ENCODE measurements at regions not wholly inside any gene's neighbourhood (a gene's known extent, or its start where the extent isn't known, plus 50 kb on each side); places are given as distances from the start of the nearest gene placed in this dataset.

GRCh38 chr11:133650082-133650481 lies 117.8 kb upstream of the OPCML start:
- Histone ChIP-seq H3K9me3 (ENCODE audit: control insufficient read depth, low read depth, low read length) (no peaks in the 10 kb centered on the region), H3K79me2 (ENCODE audit: insufficient read depth, low read length) (no peaks in the 10 kb centered on the region), H3T11ph (ENCODE audit: low read length) (no peak overlapping the region), H4K5ac (ENCODE audit: insufficient read length, low read depth, low read length) (no peak overlapping the region), H2BK12ac (ENCODE audit: insufficient read length, low read depth, low read length) (no peak overlapping the region), H3K18ac (ENCODE audit: insufficient read length, low read depth, low read length) (no peak overlapping the region), H3K23ac (ENCODE audit: insufficient read length, low read depth, low read length) (no peak overlapping the region), H2BK15ac (ENCODE audit: low read depth, low read length) (no peak overlapping the region), H3K27me3 (ENCODE audit: insufficient read depth, low read length) (no peaks in the 10 kb centered on the region), H3K23me2 (ENCODE audit: insufficient read length, low read depth, low read length, poor library complexity, severe bottlenecking) (no peaks in the 10 kb centered on the region), H2BK20ac (ENCODE audit: low read depth, low read length, poor library complexity, severe bottlenecking) (no peak overlapping the region), H3K79me1 (ENCODE audit: insufficient read depth, low read depth, low read length, poor library complexity, severe bottlenecking) (no peaks in the 10 kb centered on the region), H3K4me1 (ENCODE audit: insufficient read depth, low read length) (no peaks in the 10 kb centered on the region), H3K4ac (ENCODE audit: low read depth, low read length) (no peak overlapping the region), H3K14ac (ENCODE audit: insufficient read depth, low read length) (no peak overlapping the region), H3K9ac (ENCODE audit: extremely low read depth, insufficient read length, low read length) (no peak overlapping the region), H4K91ac (ENCODE audit: insufficient read length, low read depth, low read length) (no peak overlapping the region), H3K4me2 (ENCODE audit: insufficient read depth, insufficient read length, low read length) (no peak overlapping the region), H3K56ac (ENCODE audit: insufficient read length, low read depth, low read length) (no peak overlapping the region), H4K20me1 (ENCODE audit: control insufficient read depth, insufficient read depth, insufficient read length) (no peaks in the 10 kb centered on the region), H2AFZ (ENCODE audit: low read length) (no peak overlapping the region), H2BK5ac (ENCODE audit: insufficient read length, low read length) (no peak overlapping the region), H3K27ac (ENCODE audit: insufficient read length, low read depth, low read length) (no peak overlapping the region), H2BK120ac (ENCODE audit: low read depth, low read length, poor library complexity, severe bottlenecking) (no peak overlapping the region), H2AK5ac (ENCODE audit: insufficient read length, low read length) (no peak overlapping the region), H4K8ac (replicated peaks; ENCODE audit: insufficient read length, low read depth, low read length) (no peak overlapping the region)
- DNase-seq: no peak
- Mint-ChIP-seq H3K4me1 (peaks cover 17 to 27% of the 10 kb centered on the region in 2 experiments), H3K4me3 (no peak overlapping the region), H3K36me3 (ENCODE audit: insufficient read depth in 1 of 3, low read depth in 3 of 3) (no peaks in the 10 kb centered on the region), H3K9me3 (no peaks in the 10 kb centered on the region), H3K27ac (no peak overlapping the region), H3K27me3 (ENCODE audit: low read depth) (peaks cover 3% of the 10 kb centered on the region; the same call in 1 of the 2 replicates)
- TF ChIP-seq CTCF (conservative IDR thresholded peaks at IDR 0.05): no peak
- no CpG with 5 or more reads among the region's 4 CpGs for WGBS (ENCODE audit: extremely low coverage, insufficient read length, low lambda C conversion rate)

Measured in H9 (cell line).